SH-SY5Y (cell line): ENCODE measurements at regions not wholly inside any gene's neighbourhood (a gene's known extent, or its start where the extent isn't known, plus 50 kb on each side); places are given as distances from the start of the nearest gene placed in this dataset.

Experiments
- GATA2 ChIP-seq: IDR thresholded peaks from 2 replicates; pipeline ENCODE4 v1.6.1; 2011; ENCODE audit warnings: mild to moderate bottlenecking, low read depth, low read length
- GATA3 ChIP-seq: IDR thresholded peaks from 2 replicates; pipeline ENCODE4 v1.6.1; 2011; ENCODE audit warnings: low read depth, mild to moderate bottlenecking, low read length, moderate library complexity

GRCh38 chr13:68066879-68067513, 836.9 kb upstream of the PCDH9 start:
- no peak for TF ChIP-seq GATA2
- no peak for TF ChIP-seq GATA3
